GM19240 (cell line): ENCODE measurements at regions not wholly inside any gene's neighbourhood (a gene's known extent, or its start where the extent isn't known, plus 50 kb on each side); places are given as distances from the start of the nearest gene placed in this dataset.
"Not testable (repeated sequence)": the region's sequence is repeated elsewhere in the genome, so short reads cannot be mapped to it uniquely, and the experiment has no call there.

Experiments
- DNase-seq: peaks from one replicate; pipeline ENCODE4 v3.0.0; 2011; ENCODE audit warnings: low spot score; ENCODE audit not compliant: insufficient read length

GRCh38 chr13:58341318-58341717, 709.8 kb downstream of the PCDH17 start:
- no peak for DNase-seq

GRCh38 chr13:58343076-58343475, 711.5 kb downstream of the PCDH17 start:
- DNase-seq: no peak

- not testable (repeated sequence) for DNase-seq
Measured at GRCh38 chr13:58352100-58352499, 720.6 kb downstream of the PCDH17 start.

- DNase-seq: no peak
Measured at GRCh38 chr13:58369936-58370335, 738.4 kb downstream of the PCDH17 start.

GRCh38 chr13:58376349-58376748, 744.8 kb downstream of the PCDH17 start:
- DNase-seq: no peak

GRCh38 chr13:58376775-58377174, 745.2 kb downstream of the PCDH17 start:
- DNase-seq: no peak

GRCh38 chr13:58379221-58379620, 747.7 kb downstream of the PCDH17 start:
- DNase-seq: no peak

GRCh38 chr13:58385336-58385735, 753.8 kb downstream of the PCDH17 start:
- not testable (repeated sequence) for DNase-seq

- no peak for DNase-seq
Measured at GRCh38 chr13:58397596-58398387, 766.2 kb downstream of the PCDH17 start.

GRCh38 chr13:58399263-58399662, 767.7 kb downstream of the PCDH17 start:
- DNase-seq: no peak

- no peak for DNase-seq
Measured at GRCh38 chr13:58406545-58406944, 775.0 kb downstream of the PCDH17 start.

GRCh38 chr13:58429917-58430316, 798.4 kb downstream of the PCDH17 start:
- DNase-seq: no peak

GRCh38 chr13:58434943-58435342, 803.4 kb downstream of the PCDH17 start:
- DNase-seq: no peak

- DNase-seq: no peak
Measured at GRCh38 chr13:58437427-58437826, 805.9 kb downstream of the PCDH17 start.

- DNase-seq: no peak
Measured at GRCh38 chr13:58446979-58447378, 815.4 kb downstream of the PCDH17 start.

- no peak for DNase-seq
Measured at GRCh38 chr13:58452123-58452623, 820.6 kb downstream of the PCDH17 start.

GRCh38 chr13:58455094-58455493, 823.5 kb downstream of the PCDH17 start:
- no peak for DNase-seq

GRCh38 chr13:58461217-58461616, 829.7 kb downstream of the PCDH17 start:
- no peak for DNase-seq

GRCh38 chr13:58463841-58464240, 832.3 kb downstream of the PCDH17 start:
- DNase-seq: no peak

GRCh38 chr13:58467176-58467575, 835.6 kb downstream of the PCDH17 start:
- DNase-seq: no peak

- no peak for DNase-seq
Measured at GRCh38 chr13:58472483-58472882, 840.9 kb downstream of the PCDH17 start.

GRCh38 chr13:58474581-58474980, 843.0 kb downstream of the PCDH17 start:
- no peak for DNase-seq

- no peak for DNase-seq
Measured at GRCh38 chr13:58476206-58476918, 844.8 kb downstream of the PCDH17 start.
